Esophagus squamous epithelium (tissue), 5 donors: ENCODE measurements at regions not wholly inside any gene's neighbourhood (a gene's known extent, or its start where the extent isn't known, plus 50 kb on each side); places are given as distances from the start of the nearest gene placed in this dataset.

ENCODE experiments used
- DNase-seq: peaks from one replicate; lab custom pipeline; 2025; lab: John Stamatoyannopoulos, UW
- H3K27ac ChIP-seq, 4 donors: fragments of 200-600 bp; sonication (generic); one replicate each; pipeline ENCODE4 v1.5.1; 2016 to 2019; ENCODE audit warnings: mild to moderate bottlenecking in 1 of 4
- H3K27me3 ChIP-seq, 4 donors: fragments of 200-600 bp; sonication (generic); 1 replicate in 3 of 4; 2 replicates in 1 of 4; pipeline versions ENCODE4 v1.5.1 to v1.6.0; 2017 to 2021; ENCODE audit warnings: antibody characterized with exemption in 1 of 4
- H3K36me3 ChIP-seq, 3 donors: fragments of 200-600 bp; sonication (generic); one replicate each; pipeline ENCODE4 v1.5.1; 2016 to 2019
- H3K4me1 ChIP-seq, 3 donors: fragments of 200-600 bp; sonication (generic); one replicate each; pipeline ENCODE4 v1.5.1; 2017 to 2019
- H3K4me3 ChIP-seq, 4 donors: fragments of 200-600 bp; sonication (generic); 1 replicate in 3 of 4; 2 replicates in 1 of 4; pipeline ENCODE4 v1.5.1; 2016 to 2019; ENCODE audit warnings: mild to moderate bottlenecking in 2 of 4, moderate library complexity in 1 of 4
- H3K9me3 ChIP-seq, 3 donors: fragments of 200-600 bp; sonication (generic); one replicate each; pipeline ENCODE4 v1.5.1; 2016 to 2019
- CTCF ChIP-seq, 6 experiments: fragments of 450-650 bp in 4 of 6; fragments of 200-600 bp in 2 of 6; sonication (generic) in 2 of 6; IDR thresholded peaks; one replicate each; pipeline ENCODE4 v1.5.1; 2016 to 2019; ENCODE audit warnings: antibody characterized with exemption in 6 of 6, mild to moderate bottlenecking in 4 of 6, moderate library complexity in 4 of 6
- POLR2A ChIP-seq, 4 donors: fragments of 450-650 bp; IDR thresholded peaks; one replicate each; pipeline ENCODE4 v1.6.1; 2017; ENCODE audit warnings: antibody characterized with exemption in 4 of 4, mild to moderate bottlenecking in 4 of 4, moderate library complexity in 3 of 4
- WGBS, 2 donors: methylation state at CpG; one replicate each; pipeline ENCODE4 v1.1.5; 2018; 5-methylcytosine and 5-hydroxymethylcytosine counted together
- intact Hi-C: fragments of 100-400 bp; cut with DNase I; formaldehyde crosslinking; loops from one replicate; pipeline ENCODE4 v1.15.0; 2022
- donor health status: DM: yes; HTN: yes; CAD: no.

- H3K36me3 ChIP-seq: no peaks in the 10 kb centered on the region
- no peaks in the 10 kb centered on the region for H3K9me3 ChIP-seq
- no peak overlapping the region for H3K27ac ChIP-seq
- no peaks in the 10 kb centered on the region for H3K27me3 ChIP-seq
- H3K4me3 ChIP-seq: no peak overlapping the region
- WGBS, 2 donors: 24 to 30% methylated on average over 5 of the region's 5 CpGs
- no peaks in the 10 kb centered on the region for H3K4me1 ChIP-seq
- TF ChIP-seq CTCF (IDR thresholded peaks at IDR 0.05) (no peak), POLR2A (IDR thresholded peaks at IDR 0.05) (no peak)
- DNase-seq: no peak
- intact Hi-C loops: no loop called here
Observed at GRCh38 chr1:175848329-175848728, 104.9 kb upstream of the TNR start.

- intact Hi-C loops: no loop called here
- H3K36me3 ChIP-seq: no peaks in the 10 kb centered on the region
- H3K4me1 ChIP-seq: no peaks in the 10 kb centered on the region
- no peak overlapping the region for H3K4me3 ChIP-seq
- DNase-seq: no peak
- no peak overlapping the region for H3K27ac ChIP-seq
- TF ChIP-seq POLR2A (IDR thresholded peaks at IDR 0.05) (no peak), CTCF (IDR thresholded peaks at IDR 0.05) (no peak)
- no peaks in the 10 kb centered on the region for H3K9me3 ChIP-seq
- peaks cover 0 to 11% (median 0%) of the 10 kb centered on the region in 4 donors for H3K27me3 ChIP-seq
- WGBS, 2 donors: 46 to 64% methylated on average over 1 of the region's 1 CpG
Observed at GRCh38 chr1:175845985-175846384, 102.6 kb upstream of the TNR start.

GRCh38 chr1:175845338-175845737, 101.9 kb upstream of the TNR start:
- intact Hi-C loops: no loop called here

GRCh38 chr1:175844877-175845276, 101.5 kb upstream of the TNR start:
- no peaks in the 10 kb centered on the region for H3K9me3 ChIP-seq
- TF ChIP-seq CTCF (IDR thresholded peaks at IDR 0.05): no peak
- no peak for TF ChIP-seq POLR2A (IDR thresholded peaks at IDR 0.05)
- no peaks in the 10 kb centered on the region for H3K4me1 ChIP-seq
- H3K36me3 ChIP-seq: no peaks in the 10 kb centered on the region
- H3K27me3 ChIP-seq: peaks cover 0 to 19% (median 0%) of the 10 kb centered on the region in 4 donors
- intact Hi-C loops: no loop called here
- 66 to 73% methylated on average over 2 of the region's 2 CpGs for WGBS, 2 donors
- H3K4me3 ChIP-seq: no peak overlapping the region
- no peak overlapping the region for H3K27ac ChIP-seq
- no peak for DNase-seq

More at GRCh38 chr1:175845338-175845737, 101.9 kb upstream of the TNR start:
- WGBS, 2 donors: 54 to 55% methylated on average over 3 of the region's 3 CpGs
- Histone ChIP-seq H3K36me3 (no peaks in the 10 kb centered on the region), H3K9me3 (no peaks in the 10 kb centered on the region), H3K4me3 (no peak overlapping the region), H3K4me1 (no peaks in the 10 kb centered on the region), H3K27me3 (peaks cover 0 to 15% (median 0%) of the 10 kb centered on the region in 4 donors), H3K27ac (no peak overlapping the region)
- DNase-seq: no peak
- TF ChIP-seq POLR2A (IDR thresholded peaks at IDR 0.05) (no peak), CTCF (IDR thresholded peaks at IDR 0.05) (no peak)

GRCh38 chr1:175842550-175842949, 99.2 kb upstream of the TNR start:
- H3K4me1 ChIP-seq: no peaks in the 10 kb centered on the region
- no peak overlapping the region for H3K27ac ChIP-seq
- TF ChIP-seq POLR2A (IDR thresholded peaks at IDR 0.05) (no peak), CTCF (IDR thresholded peaks at IDR 0.05) (no peak)
- H3K9me3 ChIP-seq: no peaks in the 10 kb centered on the region
- H3K36me3 ChIP-seq: no peaks in the 10 kb centered on the region
- no peak for DNase-seq
- intact Hi-C loops: no loop called here
- no peak overlapping the region for H3K4me3 ChIP-seq
- peaks cover 0 to 29% (median 0%) of the 10 kb centered on the region in 4 donors for H3K27me3 ChIP-seq
- WGBS, 2 donors: no CpG with 5 or more reads among the region's 1 CpG
